HCT116 (cell line): ENCODE measurements at regions not wholly inside any gene's neighbourhood (a gene's known extent, or its start where the extent isn't known, plus 50 kb on each side); places are given as distances from the start of the nearest gene placed in this dataset.

ENCODE experiments used
- ATAC-seq: fragments of 200-7000 bp; cut with Tn5 transposase; 2 replicates; pipeline ENCODE4 v1.9.1; 2020; ENCODE audit warnings: mild to moderate bottlenecking, moderate library complexity
- BruUV-seq: library from RNA; stranded (reverse); fragments of 400-500 nt; replicated peaks from 2 replicates; lab custom pipeline; 2021; lab: Mats Ljungman, UMichigan
- CTCF ChIA-PET: fragments of 300-600 bp; sonication (Branson Sonifier 250); formaldehyde crosslinking; loops from one replicate; lab custom pipeline; 2021; ENCODE audit warnings: antibody characterized with exemption; lab: Charles Lee
- POLR2A ChIA-PET: fragments of 300-600, 350-600 bp; sonication (Branson Sonifier 250); formaldehyde crosslinking; loops from one replicate; lab custom pipeline; 2021; ENCODE audit warnings: antibody characterized with exemption; lab: Charles Lee
- RAD21 ChIA-PET, 2 experiments: fragments of 300-600 bp; sonication (Branson Sonifier 250); formaldehyde crosslinking; loops; one replicate each; lab custom pipeline; 2023; ENCODE audit warnings: low total read pairs in 2 of 2; ENCODE audit not compliant: uncharacterized antibody in 2 of 2, unreplicated experiment in 2 of 2, low non-redundant PET in 1 of 2; lab: Charles Lee
- DNase-seq: peaks from one replicate; pipeline ENCODE4 v3.0.0-alpha.2; 2010; ENCODE audit warnings: low read depth, low spot score
- H2AFZ ChIP-seq: fragments of 200-600 bp; shearing (Covaris generic), sonication (generic); 2 replicates; pipeline ENCODE4 v1.6.1; 2017; ENCODE audit warnings: low read depth, mixed run types, mixed read lengths, antibody characterized with exemption, low read length; ENCODE audit not compliant: poor library complexity, severe bottlenecking
- H3K27ac ChIP-seq: 2 replicates; pipeline ENCODE4 v1.5.1; 2012; ENCODE audit warnings: low read depth, low read length
- H3K27me3 ChIP-seq: fragments of 200-600 bp; sonication (generic); 2 replicates; pipeline ENCODE4 v1.6.1; 2016; ENCODE audit warnings: mixed run types, low read length, mixed read lengths; ENCODE audit not compliant: insufficient read depth
- H3K36me3 ChIP-seq, 2 experiments: fragments of 200-500 bp in 1 of 2; fragments of 200-600 bp in 1 of 2; sonication (Bioruptor generic) in 1 of 2; sonication (generic) in 1 of 2; 2 replicates each; pipeline versions ENCODE4 v1.5.1 to v1.6.1; 2014 to 2016; ENCODE audit warnings: low read length in 2 of 2, inconsistent platforms in 1 of 2, mixed read lengths in 1 of 2, mixed run types in 1 of 2; ENCODE audit not compliant: insufficient read depth in 2 of 2, control insufficient read depth in 1 of 2
- H3K4me1 ChIP-seq, 2 experiments: fragments of 200-600 bp in 1 of 2; sonication (generic) in 1 of 2; 2 replicates each; pipeline versions ENCODE4 v1.5.1 to v1.6.1; 2012 to 2017; ENCODE audit warnings: low read length in 2 of 2, inconsistent platforms in 1 of 2, mild to moderate bottlenecking in 1 of 2, mixed read lengths in 1 of 2, mixed run types in 1 of 2, moderate library complexity in 1 of 2; ENCODE audit not compliant: insufficient read depth in 2 of 2, control insufficient read depth in 1 of 2
- H3K4me2 ChIP-seq: fragments of 200-600 bp; sonication (generic); 2 replicates; pipeline ENCODE4 v1.6.1; 2017; ENCODE audit warnings: mixed run types, low read length, mixed read lengths
- H3K4me3 ChIP-seq, 2 experiments: fragments of 200-600 bp in 1 of 2; sonication (generic) in 1 of 2; replicated peaks in 1 of 2; 2 replicates each; pipeline ENCODE4 v1.5.1; 2011 to 2016; ENCODE audit warnings: low read length in 2 of 2, control low read depth in 1 of 2, low read depth in 1 of 2, mild to moderate bottlenecking in 1 of 2, mixed read lengths in 1 of 2, mixed run types in 1 of 2
- H3K79me2 ChIP-seq: fragments of 200-600 bp; sonication (generic); 2 replicates; pipeline ENCODE4 v1.6.1; 2017; ENCODE audit warnings: mild to moderate bottlenecking, mixed run types, low read length, moderate library complexity, mixed read lengths; ENCODE audit not compliant: insufficient read depth
- H3K9ac ChIP-seq: fragments of 200-600 bp; sonication (generic); 2 replicates; pipeline ENCODE4 v1.6.1; 2016; ENCODE audit warnings: low read length, mixed read lengths
- H3K9me2 ChIP-seq: fragments of 200-600 bp; sonication (generic), shearing (Covaris generic); 2 replicates; pipeline ENCODE4 v1.6.1; 2017; ENCODE audit warnings: mixed run types, mild to moderate bottlenecking, moderate library complexity; ENCODE audit not compliant: insufficient read depth
- H3K9me3 ChIP-seq, 2 experiments: fragments of 200-500 bp in 1 of 2; fragments of 200-600 bp in 1 of 2; sonication (Bioruptor generic) in 1 of 2; sonication (generic) in 1 of 2; 2 replicates each; pipeline ENCODE4 v1.6.1; 2014 to 2017; ENCODE audit warnings: low read length in 2 of 2, mixed read lengths in 2 of 2, inconsistent platforms in 1 of 2, low read depth in 1 of 2, mild to moderate bottlenecking in 1 of 2, mixed run types in 1 of 2, moderate library complexity in 1 of 2; ENCODE audit not compliant: control insufficient read depth in 1 of 2, insufficient read depth in 1 of 2
- H4K20me1 ChIP-seq: fragments of 200-600 bp; sonication (generic), shearing (Covaris generic); 2 replicates; pipeline ENCODE4 v1.6.1; 2017; ENCODE audit warnings: mixed run types, mild to moderate bottlenecking, moderate library complexity; ENCODE audit not compliant: insufficient read depth
- CBX3 ChIP-seq: IDR thresholded peaks from 2 replicates; pipeline ENCODE4 v1.6.1; 2012; ENCODE audit warnings: low read depth
- CEBPB ChIP-seq: IDR thresholded peaks from 2 replicates; pipeline ENCODE4 v1.6.1; 2012; ENCODE audit warnings: low read depth
- EGR1 ChIP-seq: IDR thresholded peaks from 2 replicates; pipeline ENCODE4 v1.6.1; 2012; ENCODE audit warnings: low read depth
- FOSL1 ChIP-seq: IDR thresholded peaks from 2 replicates; pipeline ENCODE4 v1.6.1; 2012; ENCODE audit warnings: low read depth
- JUND ChIP-seq: IDR thresholded peaks from 2 replicates; pipeline ENCODE4 v1.6.1; 2012
- POLR2A ChIP-seq: IDR thresholded peaks from 2 replicates; pipeline ENCODE4 v1.7.0; 2011; ENCODE audit warnings: borderline replicate concordance; ENCODE audit not compliant: insufficient read depth, insufficient read length; ENCODE audit errors: extremely low read depth
- POLR2AphosphoS5 ChIP-seq: IDR thresholded peaks from 2 replicates; pipeline ENCODE4 v1.6.1; 2011; ENCODE audit warnings: mild to moderate bottlenecking, low read depth, low read length, moderate library complexity
- REST ChIP-seq: IDR thresholded peaks from 2 replicates; pipeline ENCODE4 v1.6.1; 2012; ENCODE audit warnings: low read depth
- SIN3A ChIP-seq: IDR thresholded peaks from 2 replicates; pipeline ENCODE4 v1.6.1; 2012; ENCODE audit warnings: low read depth
- SP1 ChIP-seq: IDR thresholded peaks from 2 replicates; pipeline ENCODE4 v1.6.1; 2012; ENCODE audit warnings: low read depth
- SRF ChIP-seq: IDR thresholded peaks from 2 replicates; pipeline ENCODE4 v1.6.1; 2012; ENCODE audit warnings: low read depth
- TCF7L2 ChIP-seq: IDR thresholded peaks from 2 replicates; pipeline ENCODE4 v1.7.0; 2011; ENCODE audit warnings: borderline replicate concordance, inconsistent platforms; ENCODE audit not compliant: insufficient read depth, insufficient read length; ENCODE audit errors: extremely low read depth
- ZNF274 ChIP-seq: fragments of 200-500 bp; sonication (Bioruptor generic); IDR thresholded peaks from 2 replicates; pipeline ENCODE4 v1.6.1; 2014; ENCODE audit warnings: mild to moderate bottlenecking, low read depth, low read length, inconsistent platforms
- intact Hi-C: fragments of 100-400 bp; cut with micrococcal nuclease; formaldehyde crosslinking; loops from 2 replicates; pipeline ENCODE4 v1.10.0; 2022
- TF ChIP-seq, protein P1 (sequence below), 3 experiments: fragments of 200-600 bp in 1 of 3; sonication (generic) in 1 of 3; IDR thresholded peaks in 2 of 3; conservative IDR thresholded peaks in 1 of 3; 2 replicates each; pipeline ENCODE4 v1.5.1; 2012 to 2017; ENCODE audit warnings: low read depth in 2 of 3, low read length in 2 of 3, antibody characterized with exemption in 1 of 3, borderline replicate concordance in 1 of 3, control low read depth in 1 of 3, mild to moderate bottlenecking in 1 of 3, mixed read lengths in 1 of 3, mixed run types in 1 of 3, moderate library complexity in 1 of 3; ENCODE audit not compliant: insufficient read depth in 1 of 3
- TF ChIP-seq, protein P2 (sequence below): IDR thresholded peaks from 2 replicates; pipeline ENCODE4 v1.6.1; 2011; ENCODE audit warnings: mild to moderate bottlenecking, low read length, moderate library complexity; ENCODE audit not compliant: insufficient replicate concordance; ENCODE audit errors: extremely low read depth
- TF ChIP-seq, protein P3 (sequence below): IDR thresholded peaks from 2 replicates; pipeline ENCODE4 v1.6.1; 2012

DNA sequence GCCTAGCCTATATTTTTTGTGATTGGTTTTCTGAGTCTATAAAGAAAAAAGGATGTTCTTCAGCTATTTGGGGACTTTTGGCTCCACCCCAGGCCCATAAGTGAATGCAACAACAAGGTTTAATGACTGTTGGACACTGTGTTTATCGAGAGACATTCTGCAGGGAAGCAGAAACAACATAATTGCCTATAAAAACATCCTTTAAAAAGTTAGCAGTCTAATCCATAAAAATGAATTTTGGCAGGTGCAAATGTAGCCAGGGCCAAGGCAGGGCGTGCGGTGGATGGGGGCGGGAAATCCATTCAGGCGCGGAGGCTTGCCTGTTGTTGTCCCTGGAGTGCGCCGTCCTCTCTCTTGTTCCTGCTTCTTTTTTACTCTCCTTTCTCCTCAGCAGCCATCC lies 99.3 kb downstream of the PAX1 start:
- intact Hi-C loops: loop anchor here (5.0 kb wide), 1 partner anchor 442 kb away; no protein-coding TSS in a partner anchor
- H3K9me3 ChIP-seq: peaks cover 0 to 4% of the 10 kb centered on the region in 2 experiments; a peak in 1 of 4 replicates
- no peaks in the 10 kb centered on the region for H3K27me3 ChIP-seq
- TF ChIP-seq SRF (no peak), POLR2A (no peak), EGR1 (no peak), JUND (no peak), SIN3A (no peak), REST (no peak), TCF7L2 (no peak), SP1 (no peak), FOSL1 (no peak), ZNF274 (no peak), POLR2AphosphoS5 (no peak), CBX3 (no peak), CEBPB (no peak)
- TF ChIP-seq, protein P1, sequence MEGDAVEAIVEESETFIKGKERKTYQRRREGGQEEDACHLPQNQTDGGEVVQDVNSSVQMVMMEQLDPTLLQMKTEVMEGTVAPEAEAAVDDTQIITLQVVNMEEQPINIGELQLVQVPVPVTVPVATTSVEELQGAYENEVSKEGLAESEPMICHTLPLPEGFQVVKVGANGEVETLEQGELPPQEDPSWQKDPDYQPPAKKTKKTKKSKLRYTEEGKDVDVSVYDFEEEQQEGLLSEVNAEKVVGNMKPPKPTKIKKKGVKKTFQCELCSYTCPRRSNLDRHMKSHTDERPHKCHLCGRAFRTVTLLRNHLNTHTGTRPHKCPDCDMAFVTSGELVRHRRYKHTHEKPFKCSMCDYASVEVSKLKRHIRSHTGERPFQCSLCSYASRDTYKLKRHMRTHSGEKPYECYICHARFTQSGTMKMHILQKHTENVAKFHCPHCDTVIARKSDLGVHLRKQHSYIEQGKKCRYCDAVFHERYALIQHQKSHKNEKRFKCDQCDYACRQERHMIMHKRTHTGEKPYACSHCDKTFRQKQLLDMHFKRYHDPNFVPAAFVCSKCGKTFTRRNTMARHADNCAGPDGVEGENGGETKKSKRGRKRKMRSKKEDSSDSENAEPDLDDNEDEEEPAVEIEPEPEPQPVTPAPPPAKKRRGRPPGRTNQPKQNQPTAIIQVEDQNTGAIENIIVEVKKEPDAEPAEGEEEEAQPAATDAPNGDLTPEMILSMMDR (IDR thresholded peaks at IDR 0.05 in 2 of 3, conservative IDR thresholded peaks at IDR 0.05 in 1 of 3; ENCODE audit: borderline replicate concordance in 1 of 3, insufficient read depth in 1 of 3, low read depth in 2 of 3, low read length in 2 of 3): no peak
- TF ChIP-seq, protein P2, sequence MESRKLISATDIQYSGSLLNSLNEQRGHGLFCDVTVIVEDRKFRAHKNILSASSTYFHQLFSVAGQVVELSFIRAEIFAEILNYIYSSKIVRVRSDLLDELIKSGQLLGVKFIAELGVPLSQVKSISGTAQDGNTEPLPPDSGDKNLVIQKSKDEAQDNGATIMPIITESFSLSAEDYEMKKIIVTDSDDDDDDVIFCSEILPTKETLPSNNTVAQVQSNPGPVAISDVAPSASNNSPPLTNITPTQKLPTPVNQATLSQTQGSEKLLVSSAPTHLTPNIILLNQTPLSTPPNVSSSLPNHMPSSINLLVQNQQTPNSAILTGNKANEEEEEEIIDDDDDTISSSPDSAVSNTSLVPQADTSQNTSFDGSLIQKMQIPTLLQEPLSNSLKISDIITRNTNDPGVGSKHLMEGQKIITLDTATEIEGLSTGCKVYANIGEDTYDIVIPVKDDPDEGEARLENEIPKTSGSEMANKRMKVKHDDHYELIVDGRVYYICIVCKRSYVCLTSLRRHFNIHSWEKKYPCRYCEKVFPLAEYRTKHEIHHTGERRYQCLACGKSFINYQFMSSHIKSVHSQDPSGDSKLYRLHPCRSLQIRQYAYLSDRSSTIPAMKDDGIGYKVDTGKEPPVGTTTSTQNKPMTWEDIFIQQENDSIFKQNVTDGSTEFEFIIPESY: no peak
- TF ChIP-seq, protein P3, sequence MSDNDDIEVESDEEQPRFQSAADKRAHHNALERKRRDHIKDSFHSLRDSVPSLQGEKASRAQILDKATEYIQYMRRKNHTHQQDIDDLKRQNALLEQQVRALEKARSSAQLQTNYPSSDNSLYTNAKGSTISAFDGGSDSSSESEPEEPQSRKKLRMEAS: no peak
- H3K27ac ChIP-seq: no peak overlapping the region
- no peaks in the 10 kb centered on the region for H3K79me2 ChIP-seq
- no TSS peak for BruUV-seq
- ChIA-PET CTCF (no interaction called here), POLR2A (no interaction called here), RAD21 (no interaction called here)
- no peak overlapping the region for H2AFZ ChIP-seq
- no peak overlapping the region for H3K4me3 ChIP-seq
- H3K36me3 ChIP-seq: no peaks in the 10 kb centered on the region
- H4K20me1 ChIP-seq: no peaks in the 10 kb centered on the region
- no peak for ATAC-seq
- H3K9ac ChIP-seq: no peak overlapping the region
- no peak for DNase-seq
- H3K4me1 ChIP-seq: no peaks in the 10 kb centered on the region
- H3K9me2 ChIP-seq: no peaks in the 10 kb centered on the region
- H3K4me2 ChIP-seq: no peak overlapping the region
